ENCODE measurements at regions not wholly inside any gene's neighbourhood (a gene's known extent, or its start where the extent isn't known, plus 50 kb on each side); places are given as distances from the start of the nearest gene placed in this dataset.
A peak's percentile ranks its signal among the peaks of the same experiment; 100 is the strongest.
"Not testable (repeated sequence)": the region's sequence is repeated elsewhere in the genome, so short reads cannot be mapped to it uniquely, and the experiment has no call there.

- no peak overlapping the region for H3K4me3 ChIP-seq (replicated peaks; ENCODE audit: low read depth, low read length)
- DNase-seq (ENCODE audit: low read depth) = no peak
- TF ChIP-seq CTCF (IDR thresholded peaks at IDR 0.05; ENCODE audit: low read length, missing control alignments) = no peak
These were observed 548.9 kb downstream of the PPP4R3C start for GRCh38 chrX:26914232-26914631.

DNA sequence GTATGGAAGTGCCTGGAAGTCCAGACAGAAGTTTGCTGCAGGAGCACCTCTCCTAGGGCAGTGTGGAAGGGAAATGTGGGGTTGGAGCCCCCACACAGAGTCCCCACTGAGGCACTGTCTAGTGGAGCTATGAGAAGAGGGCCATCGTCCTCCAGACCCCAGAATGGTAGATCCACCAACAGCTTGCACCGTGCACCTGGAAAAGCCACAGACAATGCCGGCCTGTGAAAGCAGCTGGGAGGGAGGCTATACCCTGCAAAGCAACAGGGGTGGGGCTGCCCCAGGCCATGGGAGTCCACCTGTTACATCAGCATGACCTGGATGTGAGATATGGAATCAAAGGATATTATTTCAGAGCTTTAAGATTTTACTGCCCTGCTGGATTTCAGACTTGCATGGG, 551.4 kb downstream of the PPP4R3C start:
- H3K4me3 ChIP-seq (replicated peaks; ENCODE audit: low read depth, low read length); DNase-seq (ENCODE audit: low read depth): not testable (repeated sequence)

DNA sequence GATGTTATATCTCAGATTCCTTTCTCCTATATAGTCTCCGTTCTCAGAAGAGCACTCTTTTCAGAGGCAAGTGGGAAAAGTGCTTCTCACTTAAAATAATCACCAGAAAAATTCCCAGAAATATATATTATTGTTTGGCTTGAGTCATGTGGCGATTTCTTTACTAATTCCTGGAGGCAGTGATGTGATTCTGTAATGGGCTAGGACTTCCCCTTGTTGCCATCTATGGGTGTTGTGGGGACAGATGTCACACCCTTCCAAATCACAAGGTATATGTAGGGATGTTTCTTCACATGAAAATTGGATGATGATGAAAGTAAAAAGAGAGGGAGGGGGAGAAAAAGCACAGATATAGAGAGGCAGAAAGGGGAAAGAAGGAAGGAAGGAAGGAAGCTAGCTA, 553.4 kb downstream of the PPP4R3C start:
- H3K4me3 ChIP-seq (replicated peaks; ENCODE audit: low read depth, low read length) = no peak overlapping the region
- no peak for TF ChIP-seq CTCF (IDR thresholded peaks at IDR 0.05; ENCODE audit: low read length, missing control alignments)
- no peak for DNase-seq (ENCODE audit: low read depth)

- no peak for TF ChIP-seq CTCF (IDR thresholded peaks at IDR 0.05; ENCODE audit: low read length, missing control alignments)
- no peak overlapping the region for H3K4me3 ChIP-seq (replicated peaks; ENCODE audit: low read depth, low read length)
- no peak for DNase-seq (ENCODE audit: low read depth)
These were observed 554.9 kb downstream of the PPP4R3C start for GRCh38 chrX:26908218-26908617.

- no peak for TF ChIP-seq CTCF (IDR thresholded peaks at IDR 0.05; ENCODE audit: low read length, missing control alignments)
- H3K4me3 ChIP-seq (replicated peaks; ENCODE audit: low read depth, low read length) = no peak overlapping the region
- DNase-seq (ENCODE audit: low read depth) = no peak
These were observed 573.6 kb downstream of the PPP4R3C start for GRCh38 chrX:26889574-26889973.

GRCh38 chrX:26873736-26874135, 589.4 kb downstream of the PPP4R3C start:
- no peak for TF ChIP-seq CTCF (IDR thresholded peaks at IDR 0.05; ENCODE audit: low read length, missing control alignments)
- DNase-seq (ENCODE audit: low read depth) = no peak

GRCh38 chrX:26871967-26872366, 591.2 kb downstream of the PPP4R3C start:
- DNase-seq (ENCODE audit: low read depth) = no peak
- TF ChIP-seq CTCF (IDR thresholded peaks at IDR 0.05; ENCODE audit: low read length, missing control alignments) = no peak
- H3K4me3 ChIP-seq (replicated peaks; ENCODE audit: low read depth, low read length) = no peak overlapping the region

More at GRCh38 chrX:26873736-26874135, 589.4 kb downstream of the PPP4R3C start:
- no peak overlapping the region for H3K4me3 ChIP-seq (replicated peaks; ENCODE audit: low read depth, low read length)

GRCh38 chrX:26851981-26852380, 611.2 kb downstream of the PPP4R3C start:
- DNase-seq (ENCODE audit: low read depth) = peak; percentile 4
- no peak for TF ChIP-seq CTCF (IDR thresholded peaks at IDR 0.05; ENCODE audit: low read length, missing control alignments)
- H3K4me3 ChIP-seq (replicated peaks; ENCODE audit: low read depth, low read length) = no peak overlapping the region

Data from fibroblast of pulmonary artery (primary cell).